T-cell (primary cell): ENCODE measurements at regions not wholly inside any gene's neighbourhood (a gene's known extent, or its start where the extent isn't known, plus 50 kb on each side); places are given as distances from the start of the nearest gene placed in this dataset.

Experiments used
- ATAC-seq, 4 experiments: fragments of 200-7000 bp in 3 of 4; fragments of 150-1000 bp in 1 of 4; cut with Tn5 transposase; replicated peaks in 1 of 4; 1 replicate in 3 of 4; 2 replicates in 1 of 4; pipeline ENCODE4 v1.10.0; 2021; ENCODE audit warnings: moderate library complexity in 3 of 4, mild to moderate bottlenecking in 2 of 4, moderate number of reproducible peaks in 1 of 4
- CTCF ChIA-PET, 2 donors: fragments of 300-600 bp; sonication (Branson Sonifier 250); formaldehyde crosslinking; loops; one replicate each; lab custom pipeline; 2022; ENCODE audit warnings: antibody characterized with exemption in 2 of 2; lab: Charles Lee
- POLR2A ChIA-PET, 2 donors: fragments of 300-600 bp; sonication (Branson Sonifier 250); formaldehyde crosslinking; loops; one replicate each; lab custom pipeline; 2022; ENCODE audit warnings: antibody characterized with exemption in 2 of 2; lab: Charles Lee
- DNase-seq, 35 experiments: peaks; one replicate each; pipeline versions ENCODE4 v3.0.0 to v3.0.0-alpha.2; 2013 to 2023
- H3K27ac ChIP-seq: one replicate; pipeline ENCODE4 v1.5.1; 2013; ENCODE audit warnings: low read length
- H3K27me3 ChIP-seq, 2 experiments: replicated peaks in 1 of 2; 1 replicate in 1 of 2; 2 replicates in 1 of 2; pipeline versions ENCODE4 v1.6.1 to v1.7.0; 2013; ENCODE audit warnings: low read length in 1 of 2, mixed read lengths in 1 of 2; ENCODE audit not compliant: control insufficient read depth in 2 of 2, insufficient read depth in 2 of 2; ENCODE audit errors: extremely low read depth in 1 of 2
- H3K36me3 ChIP-seq, 2 donors: 1 replicate in 1 of 2; 2 replicates in 1 of 2; pipeline versions ENCODE4 v1.6.1 to v1.7.0; 2013; ENCODE audit warnings: low read length in 1 of 2; ENCODE audit not compliant: control insufficient read depth in 2 of 2, insufficient read depth in 1 of 2; ENCODE audit errors: extremely low read depth in 1 of 2
- H3K4me1 ChIP-seq, 2 experiments: 1 replicate in 1 of 2; 2 replicates in 1 of 2; pipeline versions ENCODE4 v1.6.1 to v1.7.0; 2013; ENCODE audit warnings: low read length in 2 of 2, mixed read lengths in 1 of 2; ENCODE audit not compliant: insufficient read depth in 2 of 2, control insufficient read depth in 1 of 2; ENCODE audit errors: extremely low read depth in 1 of 2
- H3K4me3 ChIP-seq, 2 donors: 1 replicate in 1 of 2; 2 replicates in 1 of 2; pipeline versions ENCODE4 v1.5.1 to v1.7.0; 2013; ENCODE audit warnings: mild to moderate bottlenecking in 2 of 2, low read length in 1 of 2, moderate library complexity in 1 of 2; ENCODE audit not compliant: control insufficient read depth in 1 of 2; ENCODE audit errors: extremely low read depth in 1 of 2
- H3K9me3 ChIP-seq: 2 replicates; pipeline ENCODE4 v1.7.0; 2013
- H3K27ac Mint-ChIP-seq, 2 donors: one replicate each; pipeline ENCODE4 v1.8.0; 2020 to 2021; ENCODE audit warnings: mild to moderate bottlenecking in 2 of 2, mixed read lengths in 2 of 2
- H3K27me3 Mint-ChIP-seq, 2 donors: one replicate each; pipeline ENCODE4 v1.8.0; 2021 to 2022; ENCODE audit warnings: mixed read lengths in 2 of 2
- H3K36me3 Mint-ChIP-seq: one replicate; pipeline ENCODE4 v1.8.0; 2021; ENCODE audit warnings: mixed read lengths
- H3K4me1 Mint-ChIP-seq, 3 donors: one replicate each; pipeline ENCODE4 v1.8.0; 2020 to 2022; ENCODE audit warnings: mixed read lengths in 3 of 3, mild to moderate bottlenecking in 1 of 3
- H3K4me3 Mint-ChIP-seq, 3 donors: one replicate each; pipeline ENCODE4 v1.8.0; 2020 to 2022; ENCODE audit warnings: mild to moderate bottlenecking in 3 of 3, mixed read lengths in 3 of 3, moderate library complexity in 3 of 3
- H3K9me3 Mint-ChIP-seq, 3 donors: one replicate each; pipeline ENCODE4 v1.8.0; 2020 to 2022; ENCODE audit warnings: mixed read lengths in 3 of 3
- WGBS: methylation state at CpG from one replicate; pipeline ENCODE4 v1.1.5; 2013; ENCODE audit warnings: missing lambda C conversion rate; ENCODE audit not compliant: insufficient coverage; 5-methylcytosine and 5-hydroxymethylcytosine counted together

DNA sequence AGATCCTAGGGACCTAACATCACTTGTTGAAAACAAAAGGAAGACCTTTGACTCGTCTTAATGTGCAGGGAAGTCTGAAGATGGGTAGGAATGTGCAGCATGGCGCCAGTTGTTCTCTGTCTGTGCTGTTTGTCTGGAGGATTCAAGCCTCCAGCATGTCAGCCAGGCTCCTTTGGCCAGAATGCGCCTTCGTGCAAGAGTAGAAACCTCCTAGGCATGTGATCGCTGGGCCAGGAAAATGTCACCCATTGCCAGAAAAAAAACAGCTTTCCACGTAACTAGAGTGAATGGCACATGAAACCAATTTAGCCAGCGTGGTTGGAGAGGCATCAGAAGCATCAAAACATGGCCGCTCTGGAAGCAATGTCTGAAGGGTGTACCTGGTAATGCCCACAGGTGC is 132.7 kb downstream of the EDN1 start:
- Mint-ChIP-seq H3K27ac (no peak overlapping the region), H3K27me3 (peaks cover 2 to 18% of the 10 kb centered on the region in 2 donors), H3K4me1 (no peaks in the 10 kb centered on the region), H3K36me3 (no peaks in the 10 kb centered on the region), H3K9me3 (peaks cover 0 to 9% (median 0%) of the 10 kb centered on the region in 3 donors), H3K4me3 (no peak overlapping the region)
- no peaks in the 10 kb centered on the region for H3K36me3 ChIP-seq
- no peak overlapping the region for H3K4me3 ChIP-seq
- WGBS: 74% methylated on average over 8 of the region's 8 CpGs
- no peak for DNase-seq
- H3K27me3 ChIP-seq: peaks cover 0 to 4% of the 10 kb centered on the region in 2 experiments
- no peak for ATAC-seq
- no peaks in the 10 kb centered on the region for H3K9me3 ChIP-seq
- H3K4me1 ChIP-seq: no peaks in the 10 kb centered on the region
- H3K27ac ChIP-seq: no peak overlapping the region
- ChIA-PET POLR2A (no interaction called here), CTCF (no interaction called here)

DNA sequence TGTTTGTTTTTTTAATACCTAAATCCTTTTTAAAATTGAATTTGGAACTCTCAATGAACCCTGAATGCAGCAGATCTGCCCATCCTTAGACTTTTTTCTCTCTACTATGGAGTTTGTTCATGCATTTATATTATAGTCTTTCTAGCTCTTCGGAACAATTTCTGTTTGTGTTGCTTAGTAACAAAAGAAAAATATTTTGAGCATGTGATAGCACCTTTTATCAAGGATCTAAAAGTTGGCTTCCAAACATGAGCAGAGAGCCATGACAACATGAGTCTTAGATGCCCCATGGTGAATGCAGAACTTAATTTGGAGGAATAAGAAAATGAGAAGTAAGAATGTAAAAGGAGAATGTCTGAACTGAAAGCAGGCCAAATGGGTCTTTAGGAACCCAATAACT is 133.7 kb downstream of the EDN1 start:
- H3K4me1 Mint-ChIP-seq: no peaks in the 10 kb centered on the region
- H3K4me3 ChIP-seq: no peak overlapping the region
- H3K36me3 Mint-ChIP-seq: no peaks in the 10 kb centered on the region
- H3K9me3 ChIP-seq: no peaks in the 10 kb centered on the region
- no CpG with 5 or more reads among the region's 1 CpG for WGBS
- peaks cover 0 to 4% of the 10 kb centered on the region in 2 experiments for H3K27me3 ChIP-seq
- ATAC-seq: no peak
- peaks cover 2 to 15% of the 10 kb centered on the region in 2 donors for H3K27me3 Mint-ChIP-seq
- no peak overlapping the region for H3K27ac Mint-ChIP-seq
- CTCF ChIA-PET: no interaction called here
- no peaks in the 10 kb centered on the region for H3K4me1 ChIP-seq
- no peak overlapping the region for H3K27ac ChIP-seq
- DNase-seq: no peak
- POLR2A ChIA-PET: no interaction called here
- no peaks in the 10 kb centered on the region for H3K36me3 ChIP-seq
- H3K9me3 Mint-ChIP-seq: peaks cover 0 to 4% (median 0%) of the 10 kb centered on the region in 3 donors
- H3K4me3 Mint-ChIP-seq: no peak overlapping the region

DNA sequence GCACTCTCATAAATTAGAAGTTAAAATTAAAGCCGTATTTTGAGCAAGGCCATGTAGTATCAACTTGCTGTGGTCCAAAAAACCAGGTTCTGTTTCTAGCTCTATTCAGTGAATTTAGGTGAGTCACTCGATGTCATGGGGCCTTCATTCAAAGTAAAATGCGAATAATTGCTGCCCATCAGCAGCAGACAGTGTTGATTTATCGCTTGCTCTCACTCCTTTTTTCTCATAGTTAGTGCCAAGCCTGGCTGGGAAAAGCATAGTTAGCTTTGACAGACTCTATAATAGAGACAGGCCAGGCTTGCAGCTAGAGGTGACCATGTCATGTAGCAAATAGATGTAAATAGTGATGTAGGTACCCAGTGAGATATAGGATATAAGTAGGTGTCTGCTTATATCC is 136.0 kb downstream of the EDN1 start:
- Mint-ChIP-seq H3K27ac (no peak overlapping the region), H3K36me3 (no peaks in the 10 kb centered on the region), H3K4me3 (no peak overlapping the region), H3K9me3 (no peaks in the 10 kb centered on the region), H3K27me3 (peaks cover 2 to 21% of the 10 kb centered on the region in 2 donors), H3K4me1 (no peaks in the 10 kb centered on the region)
- ATAC-seq (no peak), DNase-seq (no peak)
- 85% methylated on average over 4 of the region's 4 CpGs for WGBS
- no peaks in the 10 kb centered on the region for H3K36me3 ChIP-seq
- H3K27me3 ChIP-seq: peaks cover 0 to 4% of the 10 kb centered on the region in 2 experiments
- H3K27ac ChIP-seq: no peak overlapping the region
- H3K4me3 ChIP-seq: no peak overlapping the region
- ChIA-PET POLR2A (no interaction called here), CTCF (no interaction called here)
- no peaks in the 10 kb centered on the region for H3K9me3 ChIP-seq
- H3K4me1 ChIP-seq: no peaks in the 10 kb centered on the region

DNA sequence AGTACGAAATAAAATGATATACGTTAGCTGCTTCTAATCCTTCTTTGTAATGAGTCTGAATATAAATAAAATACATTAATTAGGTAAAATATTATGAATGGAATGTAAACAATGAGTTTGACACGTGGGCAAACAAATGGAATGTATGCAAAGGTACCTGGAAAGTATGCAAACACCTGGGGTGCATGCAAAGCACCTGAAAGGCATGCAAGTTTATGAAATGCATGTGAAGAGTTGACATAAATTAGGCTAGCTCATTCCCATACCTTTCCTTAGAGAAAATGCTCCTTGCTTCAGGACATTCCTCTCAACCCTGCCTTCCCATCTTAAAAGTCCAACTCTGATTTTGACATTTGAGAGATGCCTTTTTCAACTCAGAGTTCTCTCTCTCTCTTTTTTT is 140.9 kb downstream of the EDN1 start:
- peaks cover 0 to 10% of the 10 kb centered on the region in 2 donors for H3K27me3 Mint-ChIP-seq
- CTCF ChIA-PET: no interaction called here

DNA sequence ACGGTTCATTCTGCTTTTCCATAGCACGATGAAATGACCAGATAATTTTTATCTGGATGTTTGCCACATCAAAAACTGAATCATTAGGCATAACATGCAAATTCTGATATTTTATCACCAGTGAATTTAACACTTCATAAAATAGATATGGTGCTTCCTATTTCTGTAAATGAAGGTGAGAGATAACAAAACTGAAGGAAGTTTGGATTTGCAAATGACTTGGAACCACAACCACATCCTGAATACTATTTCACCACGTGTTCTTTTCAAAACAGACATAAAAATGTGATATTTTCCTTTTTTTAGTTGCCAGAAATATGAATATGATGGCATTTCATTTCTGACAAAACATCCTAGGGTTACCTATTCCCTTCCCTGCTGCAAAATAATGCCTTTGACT is 146.1 kb downstream of the EDN1 start:
- Mint-ChIP-seq H3K36me3 (no peaks in the 10 kb centered on the region), H3K9me3 (peaks cover 7 to 10% (median 8%) of the 10 kb centered on the region in 3 donors), H3K27ac (no peak overlapping the region), H3K27me3 (peaks cover 4 to 13% of the 10 kb centered on the region in 2 donors), H3K4me3 (no peak overlapping the region), H3K4me1 (no peaks in the 10 kb centered on the region)
- Histone ChIP-seq H3K36me3 (no peaks in the 10 kb centered on the region), H3K27ac (no peak overlapping the region), H3K4me3 (no peak overlapping the region), H3K9me3 (no peaks in the 10 kb centered on the region), H3K4me1 (peaks cover 0 to 2% of the 10 kb centered on the region in 2 experiments), H3K27me3 (no peaks in the 10 kb centered on the region)
- ChIA-PET POLR2A (no interaction called here), CTCF (no interaction called here)
- DNase-seq (no peak), ATAC-seq (no peak)
- 0% methylated on average over 1 of the region's 3 CpGs for WGBS

More for the DNA sequence above, 140.9 kb downstream of the EDN1 start:
- Mint-ChIP-seq H3K4me1 (no peaks in the 10 kb centered on the region), H3K36me3 (no peaks in the 10 kb centered on the region), H3K4me3 (no peak overlapping the region), H3K9me3 (peaks cover 7 to 9% (median 8%) of the 10 kb centered on the region in 3 donors), H3K27ac (no peak overlapping the region)
- no peaks in the 10 kb centered on the region for H3K27me3 ChIP-seq
- POLR2A ChIA-PET: no interaction called here
- no peak for DNase-seq
- H3K27ac ChIP-seq: no peak overlapping the region
- ATAC-seq: no peak
- WGBS: no CpG with 5 or more reads among the region's 3 CpGs
- H3K4me1 ChIP-seq: no peaks in the 10 kb centered on the region
- H3K36me3 ChIP-seq: no peaks in the 10 kb centered on the region
- H3K4me3 ChIP-seq: no peak overlapping the region
- no peaks in the 10 kb centered on the region for H3K9me3 ChIP-seq

DNA sequence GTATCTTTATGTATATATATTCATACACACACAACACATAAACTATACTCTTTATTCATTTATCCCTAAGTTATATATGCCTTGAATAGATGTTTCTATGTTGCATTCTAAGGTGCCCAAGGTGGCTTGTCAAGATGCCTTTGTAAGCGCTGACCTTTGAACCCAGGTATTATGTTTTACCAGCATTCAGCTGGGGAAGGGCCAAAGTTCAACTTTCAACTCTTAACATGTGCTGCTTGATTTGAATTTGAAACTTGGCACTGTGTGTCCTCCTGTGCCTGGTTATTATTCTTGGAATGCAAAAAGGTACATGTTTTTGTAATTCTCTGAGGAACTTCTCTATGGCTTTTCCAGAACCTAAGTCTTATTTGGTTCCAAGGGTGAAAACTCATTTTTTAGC is 146.5 kb downstream of the EDN1 start:
- no peak overlapping the region for H3K4me3 ChIP-seq
- peaks cover 4 to 15% of the 10 kb centered on the region in 2 donors for H3K27me3 Mint-ChIP-seq
- no peak overlapping the region for H3K4me3 Mint-ChIP-seq

DNA sequence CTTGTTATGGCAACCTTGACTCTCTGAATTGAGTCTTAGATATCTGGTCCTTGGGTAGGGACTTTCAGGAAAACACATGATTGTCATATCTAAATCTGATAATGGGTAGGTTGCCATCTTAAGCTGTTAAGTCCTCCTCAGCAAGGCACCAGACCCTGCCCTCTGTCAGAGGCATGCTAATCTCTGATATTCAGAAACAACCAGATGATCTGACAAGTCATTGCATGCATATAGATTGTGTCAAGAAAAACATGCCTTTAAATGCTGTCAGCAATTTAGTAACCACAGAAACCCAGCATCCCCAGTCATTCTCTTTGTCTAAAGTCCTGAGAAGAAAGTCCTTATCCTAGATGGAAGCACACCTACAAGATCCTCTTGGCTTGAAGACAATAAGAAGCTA is 149.1 kb downstream of the EDN1 start:
- H3K4me1 Mint-ChIP-seq: no peaks in the 10 kb centered on the region
- peaks cover 0 to 2% of the 10 kb centered on the region in 2 experiments for H3K4me1 ChIP-seq
- DNase-seq (no peak), ATAC-seq (no peak)
- no peaks in the 10 kb centered on the region for H3K36me3 Mint-ChIP-seq
- no peak overlapping the region for H3K27ac ChIP-seq
- H3K27ac Mint-ChIP-seq: no peak overlapping the region
- no peaks in the 10 kb centered on the region for H3K27me3 ChIP-seq
- peaks cover 7 to 21% of the 10 kb centered on the region in 2 donors for H3K27me3 Mint-ChIP-seq
- no peak overlapping the region for H3K4me3 Mint-ChIP-seq
- H3K4me3 ChIP-seq: no peak overlapping the region
- ChIA-PET POLR2A (interaction anchor here in 1 of 2 donors (0.5 kb wide), 1 partner anchor 501 kb away, joined by 5 read pairs; no protein-coding TSS in a partner anchor), CTCF (no interaction called here)
- H3K9me3 ChIP-seq: no peaks in the 10 kb centered on the region
- no peaks in the 10 kb centered on the region for H3K36me3 ChIP-seq
- H3K9me3 Mint-ChIP-seq: peaks cover 0 to 4% (median 0%) of the 10 kb centered on the region in 3 donors

More for the DNA sequence above, 146.5 kb downstream of the EDN1 start:
- H3K4me1 ChIP-seq: peaks cover 0 to 2% of the 10 kb centered on the region in 2 experiments
- Mint-ChIP-seq H3K4me1 (no peaks in the 10 kb centered on the region), H3K36me3 (no peaks in the 10 kb centered on the region), H3K27ac (no peak overlapping the region), H3K9me3 (peaks cover 7 to 12% (median 8%) of the 10 kb centered on the region in 3 donors)
- POLR2A ChIA-PET: no interaction called here
- no peak for DNase-seq
- no peak overlapping the region for H3K27ac ChIP-seq
- ATAC-seq: no peak
- no peaks in the 10 kb centered on the region for H3K27me3 ChIP-seq
- H3K36me3 ChIP-seq: no peaks in the 10 kb centered on the region
- WGBS: no CpG with 5 or more reads among the region's 1 CpG
- CTCF ChIA-PET: no interaction called here
- no peaks in the 10 kb centered on the region for H3K9me3 ChIP-seq
